Liver (tissue), 8 donors: ENCODE measurements at regions not wholly inside any gene's neighbourhood (a gene's known extent, or its start where the extent isn't known, plus 50 kb on each side); places are given as distances from the start of the nearest gene placed in this dataset.

Experiments
- DNase-seq: peaks from one replicate; pipeline ENCODE4 v3.0.0-alpha.2; 2017; ENCODE audit warnings: low spot score
- H3K27ac ChIP-seq, 2 donors: one replicate each; pipeline ENCODE4 v1.7.0; 2013; ENCODE audit warnings: inconsistent platforms in 2 of 2, low read length in 2 of 2, control low read depth in 1 of 2, low read depth in 1 of 2, mild to moderate bottlenecking in 1 of 2
- H3K27me3 ChIP-seq, 4 donors: one replicate each; pipeline versions ENCODE4 v1.6.1 to v1.7.0; 2013; ENCODE audit warnings: low read length in 3 of 4, inconsistent platforms in 1 of 4, mild to moderate bottlenecking in 1 of 4, moderate library complexity in 1 of 4; ENCODE audit not compliant: control insufficient read depth in 4 of 4, insufficient read depth in 4 of 4
- H3K36me3 ChIP-seq, 4 donors: one replicate each; pipeline versions ENCODE4 v1.6.1 to v1.7.0; 2013; ENCODE audit warnings: low read length in 3 of 4, mild to moderate bottlenecking in 3 of 4, low read depth in 1 of 4, moderate library complexity in 1 of 4; ENCODE audit not compliant: control insufficient read depth in 4 of 4, insufficient read depth in 3 of 4
- H3K4me1 ChIP-seq, 4 donors: one replicate each; pipeline versions ENCODE4 v1.6.1 to v1.7.0; 2013; ENCODE audit warnings: low read length in 3 of 4, mild to moderate bottlenecking in 3 of 4, moderate library complexity in 1 of 4; ENCODE audit not compliant: control insufficient read depth in 4 of 4, insufficient read depth in 4 of 4
- H3K4me3 ChIP-seq, 3 donors: one replicate each; pipeline versions ENCODE4 v1.6.1 to v1.7.0; 2013; ENCODE audit warnings: low read length in 3 of 3, control low read depth in 1 of 3, low read depth in 1 of 3, mild to moderate bottlenecking in 1 of 3
- H3K9ac ChIP-seq, 2 donors: one replicate each; pipeline ENCODE4 v1.7.0; 2013; ENCODE audit warnings: low read length in 2 of 2, mild to moderate bottlenecking in 2 of 2, moderate library complexity in 2 of 2, control low read depth in 1 of 2, low read depth in 1 of 2
- H3K9me3 ChIP-seq, 4 donors: one replicate each; pipeline versions ENCODE4 v1.6.1 to v1.7.0; 2013; ENCODE audit warnings: low read length in 3 of 4; ENCODE audit not compliant: control insufficient read depth in 4 of 4
- CTCF ChIP-seq: fragments of 150-350 bp; IDR thresholded peaks from 2 replicates; pipeline ENCODE4 v1.5.1; 2017; ENCODE audit warnings: improper control_type of control experiment, low read depth, low read length; ENCODE audit not compliant: missing input control
- FOXA1 ChIP-seq: IDR thresholded peaks from 2 replicates; pipeline ENCODE4 v1.6.1; 2016; ENCODE audit warnings: antibody characterized with exemption
- GABPA ChIP-seq, 2 donors: IDR thresholded peaks in 1 of 2; conservative IDR thresholded peaks in 1 of 2; 2 replicates each; pipeline ENCODE4 v1.6.1; 2016; ENCODE audit warnings: antibody characterized with exemption in 2 of 2, mild to moderate bottlenecking in 1 of 2, moderate library complexity in 1 of 2
- HNF4A ChIP-seq, 2 donors: conservative IDR thresholded peaks; 2 replicates each; pipeline ENCODE4 v1.6.1; 2016; ENCODE audit warnings: antibody characterized with exemption in 2 of 2, mild to moderate bottlenecking in 2 of 2
- JUND ChIP-seq, 2 donors: IDR thresholded peaks; 2 replicates each; pipeline ENCODE4 v1.6.1; 2016; ENCODE audit warnings: antibody characterized with exemption in 2 of 2
- MAX ChIP-seq: IDR thresholded peaks from 2 replicates; pipeline ENCODE4 v1.6.1; 2016; ENCODE audit warnings: antibody characterized with exemption
- REST ChIP-seq: IDR thresholded peaks from 2 replicates; pipeline ENCODE4 v1.6.1; 2016; ENCODE audit warnings: antibody characterized with exemption, mild to moderate bottlenecking
- TAF1 ChIP-seq: conservative IDR thresholded peaks from 2 replicates; pipeline ENCODE4 v1.6.1; 2016; ENCODE audit warnings: antibody characterized with exemption, mild to moderate bottlenecking
- ZBTB33 ChIP-seq: IDR thresholded peaks from 2 replicates; pipeline ENCODE4 v1.6.1; 2016; ENCODE audit warnings: antibody characterized with exemption
- WGBS: extraction: QIAGEN DNeasy Blood & Tissue Kit; methylation state at CpG from one replicate; pipeline ENCODE4 v1.1.7; 2013; 5-methylcytosine and 5-hydroxymethylcytosine counted together
- donor health status: healthy.
- donor health status: healthy.
- donor health status: healthy.
- donor health status: healthy.
- donor health status: healthy.

GRCh38 chr2:4868466-4868865, 823.7 kb upstream of the SOX11 start:
- no peak for DNase-seq
- H3K4me3 ChIP-seq: no peak overlapping the region
- H3K27ac ChIP-seq: no peak overlapping the region
- no peaks in the 10 kb centered on the region for H3K27me3 ChIP-seq
- H3K4me1 ChIP-seq: no peaks in the 10 kb centered on the region
- H3K36me3 ChIP-seq: no peaks in the 10 kb centered on the region
- no peaks in the 10 kb centered on the region for H3K9me3 ChIP-seq
- H3K9ac ChIP-seq: no peak overlapping the region
- no peak for TF ChIP-seq HNF4A (conservative IDR thresholded peaks at IDR 0.05)
- no peak for TF ChIP-seq ZBTB33
- no peak for TF ChIP-seq REST
- TF ChIP-seq GABPA (IDR thresholded peaks at IDR 0.05 in 1 of 2, conservative IDR thresholded peaks at IDR 0.05 in 1 of 2): no peak
- TF ChIP-seq FOXA1: no peak
- TF ChIP-seq TAF1: no peak
- TF ChIP-seq JUND (IDR thresholded peaks at IDR 0.05): no peak
- WGBS: 65% methylated on average over 1 of the region's 1 CpG

GRCh38 chr2:4869154-4869553, 823.0 kb upstream of the SOX11 start:
- H3K9me3 ChIP-seq: no peaks in the 10 kb centered on the region
- no peak for TF ChIP-seq CTCF

GRCh38 chr2:4873364-4873763, 818.8 kb upstream of the SOX11 start:
- no peaks in the 10 kb centered on the region for H3K27me3 ChIP-seq
- WGBS: 81% methylated on average over 6 of the region's 6 CpGs
- no peaks in the 10 kb centered on the region for H3K9me3 ChIP-seq

More at GRCh38 chr2:4869154-4869553, 823.0 kb upstream of the SOX11 start:
- Histone ChIP-seq H3K9ac (no peak overlapping the region), H3K27ac (no peak overlapping the region), H3K4me3 (no peak overlapping the region), H3K27me3 (no peaks in the 10 kb centered on the region), H3K4me1 (no peaks in the 10 kb centered on the region), H3K36me3 (no peaks in the 10 kb centered on the region)
- WGBS: 71% methylated on average over 8 of the region's 8 CpGs
- no peak for DNase-seq

More at GRCh38 chr2:4873364-4873763, 818.8 kb upstream of the SOX11 start:
- no peak overlapping the region for H3K4me3 ChIP-seq
- no peak for DNase-seq
- H3K27ac ChIP-seq: no peak overlapping the region
- H3K36me3 ChIP-seq: no peaks in the 10 kb centered on the region
- TF ChIP-seq GABPA (IDR thresholded peaks at IDR 0.05 in 1 of 2, conservative IDR thresholded peaks at IDR 0.05 in 1 of 2) (no peak), MAX (no peak)
- no peaks in the 10 kb centered on the region for H3K4me1 ChIP-seq
- no peak overlapping the region for H3K9ac ChIP-seq
